KMS-11 (cell line): ENCODE measurements at regions not wholly inside any gene's neighbourhood (a gene's known extent, or its start where the extent isn't known, plus 50 kb on each side); places are given as distances from the start of the nearest gene placed in this dataset.

Experiments
- H2AFZ ChIP-seq: fragments of 200-600 bp; sonication (generic); 2 replicates; pipeline ENCODE4 v1.6.1; 2016; ENCODE audit warnings: antibody characterized with exemption, mixed run types, low read depth
- H3K27ac ChIP-seq: fragments of 200-600 bp; sonication (generic); 2 replicates; pipeline ENCODE4 v1.6.1; 2016; ENCODE audit warnings: mild to moderate bottlenecking, mixed run types
- H3K27me3 ChIP-seq: fragments of 200-600 bp; sonication (generic); 2 replicates; pipeline ENCODE4 v1.6.1; 2017; ENCODE audit warnings: mild to moderate bottlenecking, low read depth, mixed run types, moderate library complexity; ENCODE audit not compliant: insufficient read depth
- H3K36me3 ChIP-seq: fragments of 200-600 bp; sonication (generic); 2 replicates; pipeline ENCODE4 v1.6.1; 2017; ENCODE audit warnings: mild to moderate bottlenecking, mixed run types; ENCODE audit not compliant: insufficient read depth
- H3K4me1 ChIP-seq: fragments of 200-600 bp; sonication (generic); 2 replicates; pipeline ENCODE4 v1.6.1; 2016; ENCODE audit warnings: mild to moderate bottlenecking, low read depth, mixed run types; ENCODE audit not compliant: poor library complexity, severe bottlenecking
- H3K4me2 ChIP-seq: fragments of 200-600 bp; sonication (generic); 2 replicates; pipeline ENCODE4 v1.7.0; 2016; ENCODE audit warnings: mild to moderate bottlenecking, mixed run types
- H3K4me3 ChIP-seq: fragments of 200-600 bp; sonication (generic); IDR thresholded peaks from 2 replicates; pipeline ENCODE4 v1.6.1; 2017; ENCODE audit warnings: low read depth, low read length, mixed read lengths; ENCODE audit not compliant: insufficient read depth
- H3K79me2 ChIP-seq: fragments of 200-600 bp; sonication (generic); 2 replicates; pipeline ENCODE4 v1.6.1; 2016; ENCODE audit warnings: low read depth, mixed run types; ENCODE audit not compliant: insufficient read depth
- H3K9ac ChIP-seq: fragments of 200-600 bp; sonication (generic); 2 replicates; pipeline ENCODE4 v1.6.1; 2016; ENCODE audit warnings: mild to moderate bottlenecking, mixed run types
- H4K20me1 ChIP-seq: fragments of 200-600 bp; sonication (generic); 2 replicates; pipeline ENCODE4 v1.6.1; 2016; ENCODE audit warnings: mild to moderate bottlenecking, mixed run types; ENCODE audit not compliant: insufficient read depth
- TF ChIP-seq, protein P1 (sequence below): fragments of 200-600 bp; sonication (generic); conservative IDR thresholded peaks from 2 replicates; pipeline ENCODE4 v1.6.1; 2017; ENCODE audit warnings: low read depth, mild to moderate bottlenecking, antibody characterized with exemption, low read length, moderate library complexity, mixed read lengths

DNA sequence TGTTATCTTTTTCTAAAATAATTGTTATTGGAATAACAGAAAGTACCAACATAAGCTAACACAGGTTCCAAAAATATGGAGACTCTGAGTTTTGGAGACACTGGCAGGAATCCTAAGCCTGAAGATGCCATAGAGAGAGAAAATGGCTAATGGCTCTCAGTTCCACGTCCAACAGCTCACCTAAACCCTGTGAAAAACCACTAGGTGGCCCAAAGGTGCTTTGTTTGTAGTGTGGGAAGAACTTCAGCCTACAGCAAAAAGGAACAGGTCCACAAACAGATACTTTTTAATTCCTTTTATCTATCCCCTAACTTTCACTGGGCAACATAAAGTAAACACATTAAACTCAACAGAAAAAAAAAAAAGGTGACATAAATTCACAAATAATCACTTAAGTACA, 272.3 kb downstream of the SEMA3D start:
- TF ChIP-seq, protein P1, sequence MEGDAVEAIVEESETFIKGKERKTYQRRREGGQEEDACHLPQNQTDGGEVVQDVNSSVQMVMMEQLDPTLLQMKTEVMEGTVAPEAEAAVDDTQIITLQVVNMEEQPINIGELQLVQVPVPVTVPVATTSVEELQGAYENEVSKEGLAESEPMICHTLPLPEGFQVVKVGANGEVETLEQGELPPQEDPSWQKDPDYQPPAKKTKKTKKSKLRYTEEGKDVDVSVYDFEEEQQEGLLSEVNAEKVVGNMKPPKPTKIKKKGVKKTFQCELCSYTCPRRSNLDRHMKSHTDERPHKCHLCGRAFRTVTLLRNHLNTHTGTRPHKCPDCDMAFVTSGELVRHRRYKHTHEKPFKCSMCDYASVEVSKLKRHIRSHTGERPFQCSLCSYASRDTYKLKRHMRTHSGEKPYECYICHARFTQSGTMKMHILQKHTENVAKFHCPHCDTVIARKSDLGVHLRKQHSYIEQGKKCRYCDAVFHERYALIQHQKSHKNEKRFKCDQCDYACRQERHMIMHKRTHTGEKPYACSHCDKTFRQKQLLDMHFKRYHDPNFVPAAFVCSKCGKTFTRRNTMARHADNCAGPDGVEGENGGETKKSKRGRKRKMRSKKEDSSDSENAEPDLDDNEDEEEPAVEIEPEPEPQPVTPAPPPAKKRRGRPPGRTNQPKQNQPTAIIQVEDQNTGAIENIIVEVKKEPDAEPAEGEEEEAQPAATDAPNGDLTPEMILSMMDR, result no peak
- no peak overlapping the region for H2AFZ ChIP-seq

DNA sequence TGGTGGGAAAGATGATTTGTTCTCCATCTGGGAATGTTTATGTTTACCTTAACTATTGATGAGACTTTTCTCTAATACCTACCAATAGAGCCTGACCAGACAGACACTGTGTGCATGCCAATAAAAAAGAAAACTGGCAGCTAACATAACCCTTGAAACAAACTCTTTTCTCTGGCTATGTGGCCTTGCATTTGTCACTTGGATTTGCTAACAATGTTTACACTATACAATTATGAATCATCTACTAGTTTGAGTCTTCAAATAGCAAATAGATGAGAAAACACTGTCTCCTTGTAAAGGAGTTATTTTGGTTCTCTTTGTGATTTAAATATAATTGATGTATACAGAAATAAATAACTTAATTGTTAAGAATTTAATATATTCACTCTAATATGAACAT, 273.1 kb downstream of the SEMA3D start:
- Histone ChIP-seq H3K4me2 (no peak overlapping the region), H4K20me1 (no peaks in the 10 kb centered on the region), H3K79me2 (no peaks in the 10 kb centered on the region), H3K36me3 (no peaks in the 10 kb centered on the region), H3K27me3 (no peaks in the 10 kb centered on the region), H3K9ac (no peak overlapping the region), H3K4me3 (no peak overlapping the region), H2AFZ (no peak overlapping the region), H3K4me1 (no peaks in the 10 kb centered on the region), H3K27ac (no peak overlapping the region)
- TF ChIP-seq, protein P1, result no peak

More for the DNA sequence above, 272.3 kb downstream of the SEMA3D start:
- H3K4me1 ChIP-seq, result no peaks in the 10 kb centered on the region
- no peaks in the 10 kb centered on the region for H3K27me3 ChIP-seq
- no peak overlapping the region for H3K9ac ChIP-seq
- H3K36me3 ChIP-seq, result no peaks in the 10 kb centered on the region
- no peaks in the 10 kb centered on the region for H3K79me2 ChIP-seq
- H3K4me3 ChIP-seq, result no peak overlapping the region
- no peak overlapping the region for H3K4me2 ChIP-seq
- no peaks in the 10 kb centered on the region for H4K20me1 ChIP-seq
- H3K27ac ChIP-seq, result no peak overlapping the region

DNA sequence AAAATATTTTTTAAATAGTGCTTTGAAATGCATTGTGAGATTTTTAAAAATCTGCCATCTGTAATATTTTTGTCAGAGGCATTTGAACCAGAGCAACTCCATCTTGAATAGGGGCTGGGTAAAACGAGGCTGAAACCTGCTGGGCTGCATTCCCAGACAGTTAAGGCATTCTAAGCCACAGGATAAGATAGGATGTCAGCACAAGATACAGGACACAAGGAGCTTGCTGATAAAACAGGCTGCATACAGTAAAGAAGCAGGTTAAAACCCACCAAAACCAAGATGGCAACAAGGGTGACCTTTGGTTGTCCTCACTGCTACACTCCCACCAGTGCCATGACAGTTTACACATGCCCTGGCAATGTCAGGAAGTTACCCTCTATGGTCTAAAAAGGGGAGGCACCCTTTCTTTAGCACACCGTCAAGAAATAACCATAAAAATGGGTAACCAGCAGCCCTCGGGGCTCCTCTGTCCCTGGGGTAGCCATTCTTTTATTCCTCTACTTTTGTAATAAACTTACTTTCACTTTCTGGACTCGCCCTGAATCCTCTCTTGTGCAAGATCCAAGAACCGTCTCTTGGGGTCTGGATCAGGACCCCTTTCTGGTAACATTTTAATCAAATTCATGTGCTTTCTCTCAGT, 273.7 kb downstream of the SEMA3D start:
- H3K9ac ChIP-seq, result no peak overlapping the region
- no peaks in the 10 kb centered on the region for H3K27me3 ChIP-seq
- no peaks in the 10 kb centered on the region for H3K36me3 ChIP-seq
- TF ChIP-seq, protein P1, result no peak
- H3K79me2 ChIP-seq, result no peaks in the 10 kb centered on the region
- H3K4me2 ChIP-seq, result no peak overlapping the region
- H3K4me1 ChIP-seq, result no peaks in the 10 kb centered on the region
- no peak overlapping the region; the same call in 1 of the 2 replicates for H2AFZ ChIP-seq
- no peak overlapping the region for H3K4me3 ChIP-seq
- no peak overlapping the region for H3K27ac ChIP-seq
- no peaks in the 10 kb centered on the region for H4K20me1 ChIP-seq

DNA sequence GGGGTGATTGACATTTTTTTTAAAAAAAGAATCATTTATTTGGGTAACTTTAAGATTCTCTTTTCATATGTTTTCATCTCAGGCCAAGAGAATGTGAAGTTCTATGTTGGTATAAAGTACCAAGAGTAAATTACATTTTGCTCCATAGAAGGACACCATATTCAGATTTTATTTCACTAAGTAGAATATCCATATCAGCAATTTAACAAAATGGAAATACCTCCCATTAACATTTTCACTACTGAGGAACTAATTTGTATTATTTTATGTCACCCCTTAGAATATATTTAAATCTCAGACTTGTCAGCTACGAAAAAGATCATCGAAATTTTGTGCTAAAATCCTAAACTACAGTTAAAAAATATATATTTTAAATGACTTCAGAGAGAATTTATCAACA, 274.3 kb downstream of the SEMA3D start:
- Histone ChIP-seq H3K4me2 (no peak overlapping the region), H3K27me3 (no peaks in the 10 kb centered on the region), H2AFZ (no peak overlapping the region), H3K4me3 (no peak overlapping the region), H3K9ac (no peak overlapping the region), H3K27ac (no peak overlapping the region), H3K79me2 (no peaks in the 10 kb centered on the region), H4K20me1 (no peaks in the 10 kb centered on the region), H3K4me1 (no peaks in the 10 kb centered on the region), H3K36me3 (no peaks in the 10 kb centered on the region)
- TF ChIP-seq, protein P1, result no peak
